ENCODE measurements at regions not wholly inside any gene's neighbourhood (a gene's known extent, or its start where the extent isn't known, plus 50 kb on each side); places are given as distances from the start of the nearest gene placed in this dataset.

GRCh38 chr4:30670206-30670605 is 50.0 kb upstream of the PCDH7 start:
- no peak for TF ChIP-seq RFX1 (IDR thresholded peaks at IDR 0.05)
- no peak for TF ChIP-seq POLR2AphosphoS5 (IDR thresholded peaks at IDR 0.05; ENCODE audit: low read depth, low read length)
